ENCODE measurements at regions not wholly inside any gene's neighbourhood (a gene's known extent, or its start where the extent isn't known, plus 50 kb on each side); places are given as distances from the start of the nearest gene placed in this dataset.
A peak's percentile ranks its signal among the peaks of the same experiment; 100 is the strongest.
"Not testable (repeated sequence)": the region's sequence is repeated elsewhere in the genome, so short reads cannot be mapped to it uniquely, and the experiment has no call there.

DNA sequence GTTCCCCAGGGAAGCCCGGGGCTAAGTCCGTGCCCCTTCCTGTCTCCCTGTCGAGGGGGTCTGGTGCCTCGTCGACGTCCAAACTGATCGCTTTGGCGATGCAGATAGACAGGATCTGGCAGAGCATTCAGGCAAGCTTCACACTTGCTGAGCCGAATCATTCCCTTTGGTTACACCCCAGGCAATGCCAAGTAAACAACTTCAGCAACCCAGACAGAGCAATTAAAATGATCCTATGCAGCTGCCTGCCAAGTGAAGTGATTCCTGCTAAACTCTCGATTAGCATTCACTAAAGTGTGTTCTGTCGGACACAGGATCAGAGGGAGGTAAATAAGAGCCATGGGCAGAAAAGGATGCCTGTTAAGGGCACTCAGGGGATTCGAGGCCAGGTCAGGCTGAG is 108.2 kb upstream of the RAB12 start:
- no peak for DNase-seq

- no peak for DNase-seq
These were observed 106.0 kb upstream of the RAB12 start for GRCh38 chr18:8503248-8503647.

DNA sequence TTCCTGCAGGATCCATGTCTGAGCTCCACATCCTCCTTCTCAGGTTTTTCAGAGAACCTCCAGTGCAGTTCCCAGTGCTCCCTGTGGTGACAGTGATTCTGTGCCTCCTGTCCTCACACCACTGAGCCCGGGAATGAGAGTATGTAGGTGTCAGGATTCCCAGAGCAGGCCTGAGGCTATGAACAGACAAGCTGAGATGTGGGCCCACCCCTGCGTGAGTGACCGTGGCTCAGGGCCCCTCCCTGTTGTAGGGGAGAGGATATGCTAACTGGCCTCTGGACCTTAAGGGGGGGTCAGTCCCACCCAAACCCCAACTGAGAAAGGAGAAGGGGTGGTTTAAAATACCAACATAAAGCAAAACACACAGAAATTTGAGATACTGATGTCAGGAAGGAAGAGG is 104.8 kb upstream of the RAB12 start:
- DNase-seq = no peak

GRCh38 chr18:8504880-8505435 is 104.3 kb upstream of the RAB12 start:
- DNase-seq = no peak

GRCh38 chr18:8506251-8507049 is 102.8 kb upstream of the RAB12 start:
- no peak for DNase-seq

DNA sequence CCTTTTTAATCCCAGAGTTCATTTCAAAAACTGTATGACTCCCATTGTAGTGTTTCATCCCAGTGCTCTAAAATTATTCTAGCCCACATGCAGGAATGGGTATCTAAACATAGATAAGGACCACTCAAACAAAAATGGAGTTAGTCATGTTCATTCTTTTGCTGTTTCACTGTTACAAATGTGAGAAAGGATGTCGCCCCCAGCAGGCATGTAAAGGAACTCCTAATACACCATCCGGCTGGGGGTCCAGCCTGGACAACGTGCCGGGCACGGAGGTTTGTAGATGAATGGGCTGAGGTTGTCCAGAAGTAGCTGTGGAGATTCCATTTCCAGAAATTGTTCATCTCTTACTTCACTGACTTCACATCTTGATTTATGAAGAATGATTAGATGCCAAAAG is 101.9 kb upstream of the RAB12 start:
- DNase-seq = peak; percentile 47

DNA sequence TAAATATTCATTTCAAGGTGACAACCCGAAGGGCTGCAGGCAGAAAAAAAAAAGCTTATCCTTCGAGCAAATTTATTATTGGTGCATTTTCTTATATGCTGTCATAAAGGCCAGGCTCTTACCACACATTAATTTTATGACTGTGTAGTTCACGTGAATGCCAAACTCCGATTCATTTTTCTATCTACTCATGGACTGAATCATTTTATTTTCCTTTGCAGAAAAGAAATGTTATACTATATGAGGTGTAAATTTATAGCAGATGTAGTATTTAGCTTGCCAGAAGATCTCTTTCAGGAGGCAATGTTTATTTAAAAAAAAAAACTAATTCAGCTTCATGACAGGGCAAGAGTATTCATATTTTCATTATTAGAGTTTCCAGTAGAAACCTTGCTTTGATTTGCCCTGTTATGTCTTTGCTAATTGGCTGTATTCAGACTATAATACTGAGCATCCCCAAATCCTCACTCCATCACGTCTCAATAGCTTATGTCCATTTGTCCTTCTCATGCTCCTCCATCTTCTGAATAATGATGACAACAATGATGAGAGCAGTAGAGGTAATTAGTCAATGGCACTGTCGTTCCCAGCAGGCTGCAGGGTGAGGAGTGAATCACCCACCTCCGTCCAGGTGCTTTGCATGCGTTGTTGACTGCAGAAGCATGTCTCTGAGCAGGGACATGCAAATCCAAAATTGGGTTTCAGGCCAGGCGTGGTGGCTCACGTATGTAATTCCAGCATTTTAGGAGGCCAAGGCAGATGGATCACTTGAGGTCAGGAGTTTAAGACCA is 101.1 kb upstream of the RAB12 start:
- peak; percentile 72 for DNase-seq

DNA sequence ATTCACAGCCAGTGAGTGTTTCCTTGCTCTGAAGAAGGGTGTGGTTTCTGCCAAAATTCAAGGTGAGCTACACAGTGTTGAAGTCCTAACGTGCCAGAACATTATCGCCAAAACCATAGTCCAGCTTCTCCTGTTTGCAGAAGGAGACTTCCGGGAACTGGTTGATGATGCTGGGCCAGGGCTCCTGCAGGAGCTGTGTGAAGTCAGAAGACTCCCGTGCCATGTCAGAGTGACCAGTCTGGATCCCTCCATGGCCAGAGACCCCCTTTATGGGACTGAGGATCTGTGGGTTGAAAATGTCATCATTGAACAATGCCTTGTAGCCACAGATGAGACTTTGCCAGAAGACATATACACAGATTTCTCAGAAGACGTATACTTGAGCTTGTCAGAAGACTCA is 96.0 kb upstream of the RAB12 start:
- DNase-seq = no peak

GRCh38 chr18:8514409-8514808 is 94.8 kb upstream of the RAB12 start:
- no peak for DNase-seq

DNA sequence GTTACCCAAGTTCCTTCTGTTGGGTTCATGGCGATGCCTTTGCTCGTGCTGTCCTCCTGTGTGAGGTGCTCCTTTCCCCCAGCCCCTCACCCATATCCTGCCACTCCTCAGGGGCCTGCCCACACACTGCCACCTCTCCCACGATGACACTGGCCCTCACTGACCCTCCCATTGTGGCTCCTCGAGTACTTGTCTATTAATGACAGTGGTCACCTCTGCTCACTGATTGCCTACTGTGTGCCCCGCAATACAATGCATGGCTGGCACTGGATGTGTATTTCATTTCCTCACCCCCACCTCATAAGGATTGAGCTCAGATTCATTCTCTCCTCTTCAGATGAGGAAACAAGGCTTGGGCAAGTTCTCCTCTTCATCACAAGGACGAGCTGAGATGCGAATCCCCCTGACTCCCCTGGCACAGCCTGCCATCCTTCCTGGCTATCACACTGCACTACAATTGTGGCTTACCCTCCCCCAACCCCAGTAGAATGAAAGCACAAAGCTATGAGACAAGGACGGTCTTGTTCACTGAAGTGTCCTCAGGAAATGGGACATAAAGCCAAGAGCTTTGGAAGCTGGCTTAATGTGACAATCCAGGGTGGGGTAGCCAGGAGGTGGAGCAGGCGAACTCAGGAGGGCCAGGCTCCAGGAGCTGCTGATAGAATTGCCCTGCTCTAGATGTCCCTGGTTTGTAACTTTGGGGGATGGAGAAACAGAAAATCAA is 93.9 kb upstream of the RAB12 start:
- no peak for DNase-seq

GRCh38 chr18:8516371-8517250 is 92.6 kb upstream of the RAB12 start:
- no peak for DNase-seq

GRCh38 chr18:8517276-8517675 is 92.0 kb upstream of the RAB12 start:
- no peak for DNase-seq

GRCh38 chr18:8519102-8519501 is 90.1 kb upstream of the RAB12 start:
- DNase-seq = no peak

DNA sequence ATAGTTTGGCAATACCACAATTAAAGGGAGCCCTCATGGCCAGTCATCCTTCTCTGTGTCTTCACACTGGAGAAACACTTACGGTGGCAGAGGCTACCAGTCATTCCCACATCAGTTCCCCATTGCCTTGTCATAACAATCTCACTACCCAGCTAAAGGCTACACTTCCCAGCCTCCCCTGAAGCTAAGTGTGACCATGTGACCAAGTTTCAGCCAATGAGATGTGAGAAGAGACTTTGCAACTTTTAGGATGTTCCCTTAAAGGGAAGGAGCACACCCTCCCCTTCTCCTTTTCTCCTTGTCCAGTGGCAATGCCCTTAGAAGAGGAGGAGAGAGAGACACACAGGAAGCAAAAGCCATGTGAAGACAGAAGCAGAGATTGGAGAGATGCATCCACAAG is 89.0 kb upstream of the RAB12 start:
- no peak for DNase-seq

DNA sequence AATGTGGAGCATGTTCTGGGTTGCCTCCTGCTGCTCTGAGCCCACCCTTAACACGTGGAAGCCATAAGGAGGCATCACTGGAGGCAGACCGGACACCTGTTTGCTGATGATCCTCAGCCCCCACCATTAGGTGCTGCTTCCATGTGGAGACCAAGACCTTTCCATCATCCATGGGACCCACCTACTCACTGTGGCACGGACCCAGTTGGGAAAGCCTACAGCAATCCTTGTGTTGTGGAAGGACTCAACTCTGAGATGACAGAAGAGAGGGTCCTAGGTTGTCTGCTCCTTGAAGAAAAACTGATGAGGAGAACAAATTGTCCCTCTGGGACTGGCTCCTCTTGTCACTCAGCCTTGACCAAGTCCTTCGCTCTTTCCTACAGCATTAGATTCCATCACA is 86.5 kb upstream of the RAB12 start:
- DNase-seq = no peak

- no peak for DNase-seq
These were observed 83.5 kb upstream of the RAB12 start for GRCh38 chr18:8525692-8526091.

GRCh38 chr18:8526332-8526731 is 82.9 kb upstream of the RAB12 start:
- DNase-seq = no peak

GRCh38 chr18:8529609-8530008 is 79.6 kb upstream of the RAB12 start:
- no peak for DNase-seq

DNA sequence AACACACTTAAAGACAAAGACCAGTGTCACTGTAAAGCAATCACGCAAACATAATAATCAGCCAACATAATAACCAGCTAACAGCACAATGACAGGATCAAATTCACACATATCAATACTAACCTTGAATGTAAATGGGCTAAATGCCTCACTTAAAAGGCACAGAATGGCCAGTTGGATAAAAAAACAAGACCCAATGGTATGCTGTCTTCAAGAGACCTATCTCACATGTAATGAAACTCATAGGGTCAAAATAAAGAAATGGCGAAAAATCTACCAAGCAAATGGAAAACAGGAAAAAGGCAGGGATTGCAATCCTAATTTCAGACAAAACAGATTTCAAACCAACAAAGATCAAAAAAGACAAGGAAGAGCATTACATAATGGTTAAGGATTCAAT is 78.2 kb upstream of the RAB12 start:
- DNase-seq = not testable (repeated sequence)

- no peak for DNase-seq
These were observed 73.0 kb upstream of the RAB12 start for GRCh38 chr18:8536231-8536630.

GRCh38 chr18:8536922-8537321 is 72.3 kb upstream of the RAB12 start:
- no peak for DNase-seq

DNA sequence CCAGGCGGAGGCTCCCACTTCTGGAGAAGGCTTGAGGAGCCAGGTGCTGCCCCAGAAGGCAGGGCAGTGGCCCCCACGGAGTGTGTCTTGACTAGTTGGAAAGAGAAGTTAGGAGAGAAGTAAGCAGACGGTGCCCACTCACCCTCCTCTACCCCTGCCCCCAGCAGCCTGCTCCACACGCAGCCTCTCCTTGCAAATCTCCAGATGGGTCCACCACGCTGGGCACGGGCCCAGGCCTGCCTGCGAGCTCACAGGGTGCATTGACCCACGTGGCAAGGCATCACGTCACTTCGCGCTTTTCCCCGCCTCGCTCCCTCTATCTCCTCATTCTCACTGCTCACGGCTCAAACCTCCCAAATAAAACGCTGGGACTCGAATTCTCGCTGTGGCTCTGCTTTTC is 71.8 kb upstream of the RAB12 start:
- no peak for DNase-seq

Measured in fibroblast of skin of right biceps (primary cell).